B cell (primary cell): ENCODE measurements at regions not wholly inside any gene's neighbourhood (a gene's known extent, or its start where the extent isn't known, plus 50 kb on each side); places are given as distances from the start of the nearest gene placed in this dataset.
"Not testable (repeated sequence)": the region's sequence is repeated elsewhere in the genome, so short reads cannot be mapped to it uniquely, and the experiment has no call there.

Experiments used
- ATAC-seq: fragments of 200-7000 bp; cut with Tn5 transposase; one replicate; pipeline ENCODE4 v1.10.0; 2021; ENCODE audit warnings: low read depth, mild to moderate bottlenecking, moderate number of reproducible peaks, moderate library complexity
- CTCF ChIA-PET: fragments of 350-600 bp; sonication (Branson Sonifier 250); formaldehyde crosslinking; loops from one replicate; lab custom pipeline; 2021; ENCODE audit warnings: antibody characterized with exemption, inconsistent platforms; lab: Charles Lee
- POLR2A ChIA-PET: fragments of 350-600 bp; sonication (Branson Sonifier 250); formaldehyde crosslinking; loops from one replicate; lab custom pipeline; 2021; ENCODE audit warnings: antibody characterized with exemption; lab: Charles Lee
- DNase-seq: peaks from one replicate; pipeline ENCODE4 v3.0.0; 2013
- H2AFZ ChIP-seq: 2 replicates; pipeline ENCODE4 v1.6.1; 2012; ENCODE audit warnings: mild to moderate bottlenecking, low read depth, low read length; ENCODE audit not compliant: insufficient read depth, poor library complexity, severe bottlenecking
- H3K27ac ChIP-seq, 2 donors: 1 replicate in 1 of 2; 2 replicates in 1 of 2; pipeline ENCODE4 v1.5.1; 2012 to 2013; ENCODE audit warnings: low read length in 2 of 2, mild to moderate bottlenecking in 2 of 2, moderate library complexity in 1 of 2
- H3K27me3 ChIP-seq, 4 experiments: fragments of 200-600 bp in 1 of 4; sonication (generic) in 1 of 4; replicated peaks in 1 of 4; 1 replicate in 2 of 4; 2 replicates in 2 of 4; pipeline versions ENCODE4 v1.6.1 to v1.7.0; 2013 to 2016; ENCODE audit warnings: low read length in 3 of 4, mild to moderate bottlenecking in 2 of 4, mixed read lengths in 1 of 4, moderate library complexity in 1 of 4; ENCODE audit not compliant: insufficient read depth in 4 of 4, control insufficient read depth in 3 of 4; ENCODE audit errors: control extremely low read depth in 1 of 4
- H3K36me3 ChIP-seq, 2 experiments: replicated peaks in 1 of 2; 1 replicate in 1 of 2; 2 replicates in 1 of 2; pipeline versions ENCODE4 v1.6.1 to v1.7.1; 2013; ENCODE audit warnings: low read length in 1 of 2; ENCODE audit not compliant: insufficient read depth in 2 of 2, control insufficient read depth in 1 of 2; ENCODE audit errors: control extremely low read depth in 1 of 2, extremely low read depth in 1 of 2
- H3K4me1 ChIP-seq, 2 donors: fragments of 200-600 bp in 1 of 2; sonication (generic) in 1 of 2; 1 replicate in 1 of 2; 2 replicates in 1 of 2; pipeline versions ENCODE4 v1.5.1 to v1.6.1; 2013 to 2017; ENCODE audit warnings: low read length in 2 of 2; ENCODE audit not compliant: control insufficient read depth in 2 of 2, insufficient read depth in 2 of 2
- H3K4me2 ChIP-seq: replicated peaks from 2 replicates; pipeline ENCODE3; 2012; ENCODE audit warnings: mild to moderate bottlenecking, low read depth, low read length; ENCODE audit not compliant: poor library complexity, severe bottlenecking
- H3K4me3 ChIP-seq, 5 experiments: fragments of 200-600 bp in 1 of 5; sonication (generic) in 1 of 5; 1 replicate in 3 of 5; 2 replicates in 2 of 5; pipeline versions ENCODE4 v1.5.1 to v1.7.0; 2011 to 2016; ENCODE audit warnings: low read length in 4 of 5, mild to moderate bottlenecking in 4 of 5, low read depth in 2 of 5, control low read depth in 1 of 5, moderate library complexity in 1 of 5; ENCODE audit not compliant: insufficient read depth in 1 of 5; ENCODE audit errors: control extremely low read depth in 1 of 5, extremely low read depth in 1 of 5
- H3K79me2 ChIP-seq: fragments of 200-600 bp; sonication (generic); one replicate; pipeline ENCODE4 v1.6.0; 2016; ENCODE audit warnings: low read length; ENCODE audit not compliant: control insufficient read depth, insufficient read depth
- H3K9ac ChIP-seq: fragments of 200-600 bp; sonication (generic); 2 replicates; pipeline ENCODE4 v1.6.1; 2017; ENCODE audit warnings: mild to moderate bottlenecking, low read length, moderate library complexity
- H3K9me3 ChIP-seq, 3 donors: one replicate each; pipeline versions ENCODE4 v1.6.1 to v1.7.1; 2013; ENCODE audit warnings: low read length in 2 of 3; ENCODE audit not compliant: control insufficient read depth in 2 of 3, insufficient read depth in 1 of 3; ENCODE audit errors: control extremely low read depth in 1 of 3
- H4K20me1 ChIP-seq: 2 replicates; pipeline ENCODE4 v1.6.0; 2012; ENCODE audit warnings: mild to moderate bottlenecking, low read length; ENCODE audit not compliant: insufficient read depth, control insufficient read depth, poor library complexity, severe bottlenecking
- H3K27ac Mint-ChIP-seq: one replicate; pipeline ENCODE4 v1.8.0; 2021; ENCODE audit warnings: mixed read lengths
- H3K27me3 Mint-ChIP-seq: one replicate; pipeline ENCODE4 v1.8.0; 2021; ENCODE audit warnings: mixed read lengths
- H3K4me1 Mint-ChIP-seq: one replicate; pipeline ENCODE4 v1.8.0; 2021; ENCODE audit warnings: mixed read lengths
- H3K4me3 Mint-ChIP-seq: one replicate; pipeline ENCODE4 v1.8.0; 2021; ENCODE audit warnings: mixed read lengths
- H3K9me3 Mint-ChIP-seq: one replicate; pipeline ENCODE4 v1.8.0; 2022; ENCODE audit warnings: mixed read lengths; ENCODE audit not compliant: insufficient read depth
- CTCF ChIP-seq: fragments of 200-600 bp; IDR thresholded peaks from one replicate; pipeline ENCODE4 v1.8.0; 2022; ENCODE audit warnings: antibody characterized with exemption, mild to moderate bottlenecking
- EZH2 ChIP-seq: IDR thresholded peaks from 2 replicates; pipeline ENCODE4 v1.6.1; 2012; ENCODE audit warnings: borderline replicate concordance, low read depth, mild to moderate bottlenecking, moderate library complexity, low read length; ENCODE audit not compliant: insufficient read depth, poor library complexity, severe bottlenecking
- WGBS: methylation state at CpG from one replicate; pipeline ENCODE4 v1.1.5; 2013; ENCODE audit warnings: missing lambda C conversion rate; ENCODE audit not compliant: insufficient coverage; 5-methylcytosine and 5-hydroxymethylcytosine counted together
- intact Hi-C: fragments of 100-400 bp; cut with micrococcal nuclease; formaldehyde crosslinking; loops from one replicate; pipeline ENCODE4 v1.10.0; 2022

- Histone ChIP-seq H2AFZ (no peak overlapping the region), H3K4me1 (no peaks in the 10 kb centered on the region), H3K4me2 (no peak overlapping the region), H3K9ac (no peak overlapping the region), H3K79me2 (no peaks in the 10 kb centered on the region), H3K9me3 (peaks cover 0 to 9% (median 0%) of the 10 kb centered on the region in 3 donors), H3K36me3 (no peaks in the 10 kb centered on the region), H3K27me3 (no peaks in the 10 kb centered on the region), H4K20me1 (no peaks in the 10 kb centered on the region), H3K27ac (no peak overlapping the region), H3K4me3 (no peak overlapping the region)
- Mint-ChIP-seq H3K4me3 (no peak overlapping the region), H3K9me3 (peaks cover 3% of the 10 kb centered on the region), H3K27ac (no peak overlapping the region), H3K4me1 (no peaks in the 10 kb centered on the region), H3K27me3 (no peaks in the 10 kb centered on the region)
- CTCF ChIA-PET = no interaction called here
- WGBS = 61% methylated on average over 3 of the region's 3 CpGs
- DNase-seq = no peak
- intact Hi-C loops = no loop called here
- ATAC-seq = no peak
- POLR2A ChIA-PET = no interaction called here
- TF ChIP-seq EZH2 = no peak
- no peak for TF ChIP-seq CTCF
These were observed 725.4 kb upstream of the RGS18 start for GRCh38 chr1:191432817-191433216.

DNA sequence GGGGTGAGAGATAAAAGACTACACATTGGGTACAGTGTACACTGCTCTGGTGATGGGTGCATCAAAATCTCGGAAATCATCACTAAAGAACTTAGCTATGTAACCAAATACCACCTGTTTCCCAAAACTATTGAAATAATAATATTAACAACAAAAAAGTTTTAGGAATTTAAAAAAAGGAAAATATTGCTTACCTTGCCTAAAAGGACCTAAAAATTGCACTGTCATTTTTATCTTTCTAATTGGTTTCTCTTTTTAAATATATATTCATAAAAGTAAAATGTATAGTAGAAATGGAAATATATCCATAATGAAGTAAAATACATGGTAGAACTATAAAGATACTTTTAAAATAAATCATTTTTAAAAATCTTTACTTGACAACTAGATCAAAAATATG, 719.3 kb upstream of the RGS18 start:
- Histone ChIP-seq H3K9me3 (no peaks in the 10 kb centered on the region), H3K36me3 (no peaks in the 10 kb centered on the region), H3K4me1 (no peaks in the 10 kb centered on the region), H2AFZ (no peak overlapping the region), H3K4me3 (no peak overlapping the region), H3K4me2 (no peak overlapping the region), H3K79me2 (no peaks in the 10 kb centered on the region), H3K27me3 (no peaks in the 10 kb centered on the region), H4K20me1 (no peaks in the 10 kb centered on the region), H3K27ac (no peak overlapping the region), H3K9ac (no peak overlapping the region)
- CTCF ChIA-PET = no interaction called here
- ATAC-seq (no peak), DNase-seq (no peak)
- POLR2A ChIA-PET = no interaction called here
- no peak overlapping the region for H3K4me3 Mint-ChIP-seq
- H3K27me3 Mint-ChIP-seq = no peaks in the 10 kb centered on the region
- H3K4me1 Mint-ChIP-seq = no peaks in the 10 kb centered on the region
- no CpG with 5 or more reads among the region's 1 CpG for WGBS
- H3K9me3 Mint-ChIP-seq = peaks cover 3% of the 10 kb centered on the region
- H3K27ac Mint-ChIP-seq = no peak overlapping the region
- intact Hi-C loops = no loop called here
- TF ChIP-seq CTCF (no peak), EZH2 (no peak)

DNA sequence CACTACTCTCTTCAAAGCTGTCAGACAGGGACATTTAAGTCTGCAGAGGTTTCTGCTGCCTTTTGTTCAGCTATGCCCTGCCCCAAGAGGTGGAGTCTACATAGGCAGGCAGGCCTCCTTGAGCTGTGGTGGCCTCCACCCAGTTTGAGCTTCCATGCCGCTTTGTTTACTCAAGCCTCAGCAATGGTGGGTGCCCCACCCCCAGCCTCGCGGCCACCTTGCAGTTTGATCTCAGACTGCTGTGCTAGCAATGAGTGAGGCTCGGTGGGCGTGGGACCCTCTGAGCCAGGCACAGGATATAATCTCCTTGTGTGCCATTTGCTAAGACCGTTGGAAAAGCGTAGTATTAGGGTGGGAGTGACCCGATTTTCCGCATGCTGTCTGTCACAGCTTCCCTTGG, 710.0 kb upstream of the RGS18 start:
- H3K27ac ChIP-seq, H3K27ac Mint-ChIP-seq, H4K20me1 ChIP-seq, H3K36me3 ChIP-seq, H3K4me2 ChIP-seq, H3K79me2 ChIP-seq, ATAC-seq, POLR2A ChIA-PET, intact Hi-C loops, H2AFZ ChIP-seq, CTCF ChIA-PET, H3K4me1 ChIP-seq, H3K27me3 ChIP-seq, H3K4me3 Mint-ChIP-seq, H3K9me3 Mint-ChIP-seq, H3K4me3 ChIP-seq, H3K4me1 Mint-ChIP-seq, H3K9ac ChIP-seq, H3K27me3 Mint-ChIP-seq, DNase-seq: not testable (repeated sequence)
- peaks cover 0 to 15% (median 0%) of the 10 kb centered on the region in 3 donors for H3K9me3 ChIP-seq
- 87% methylated on average over 8 of the region's 9 CpGs for WGBS
